22Rv1 (cell line): ENCODE measurements at regions not wholly inside any gene's neighbourhood (a gene's known extent, or its start where the extent isn't known, plus 50 kb on each side); places are given as distances from the start of the nearest gene placed in this dataset.

Experiments
- H3K27ac ChIP-seq: fragments of 450-650 bp; 2 replicates; pipeline ENCODE4 v1.5.1; 2017
- CTCF ChIP-seq: fragments of 450-650 bp; IDR thresholded peaks from 2 replicates; pipeline ENCODE4 v1.5.1; 2017; ENCODE audit warnings: mild to moderate bottlenecking
- ZFX ChIP-seq: fragments of 450-650 bp; IDR thresholded peaks from 2 replicates; pipeline ENCODE4 v1.6.1; 2017; ENCODE audit warnings: antibody characterized with exemption, borderline replicate concordance

- H3K27ac ChIP-seq = no peak overlapping the region
- no peak for TF ChIP-seq ZFX
Measured at GRCh38 chr11:19573666-19574065, 139.0 kb upstream of the NAV2 start.

GRCh38 chr11:19571906-19572305 lies 140.7 kb upstream of the NAV2 start:
- TF ChIP-seq CTCF = no peak
- no peak for TF ChIP-seq ZFX

GRCh38 chr11:19570889-19571288 lies 141.7 kb upstream of the NAV2 start:
- no peak overlapping the region for H3K27ac ChIP-seq
- TF ChIP-seq CTCF (no peak), ZFX (no peak)

More at GRCh38 chr11:19571906-19572305, 140.7 kb upstream of the NAV2 start:
- no peak overlapping the region for H3K27ac ChIP-seq

- H3K27ac ChIP-seq = no peak overlapping the region
- TF ChIP-seq ZFX = no peak
- no peak for TF ChIP-seq CTCF
Measured at GRCh38 chr11:19567996-19568395, 144.6 kb upstream of the NAV2 start.

GRCh38 chr11:19566583-19567379 lies 145.9 kb upstream of the NAV2 start:
- no peak overlapping the region for H3K27ac ChIP-seq
- TF ChIP-seq ZFX = no peak
- TF ChIP-seq CTCF = no peak

- no peak overlapping the region for H3K27ac ChIP-seq
- TF ChIP-seq ZFX (no peak), CTCF (no peak)
Measured at GRCh38 chr11:19565639-19566038, 147.0 kb upstream of the NAV2 start.

GRCh38 chr11:19562156-19562555 lies 150.5 kb upstream of the NAV2 start:
- H3K27ac ChIP-seq = no peak overlapping the region
- TF ChIP-seq ZFX (no peak), CTCF (no peak)

- TF ChIP-seq CTCF (no peak), ZFX (no peak)
- H3K27ac ChIP-seq = no peak overlapping the region
Measured at GRCh38 chr11:19561011-19561410, 151.6 kb upstream of the NAV2 start.
